Cardiac muscle cell (in vitro differentiated cells and primary cell): ENCODE measurements at regions not wholly inside any gene's neighbourhood (a gene's known extent, or its start where the extent isn't known, plus 50 kb on each side); places are given as distances from the start of the nearest gene placed in this dataset.

Source experiments
- DNase-seq, 2 donors: peaks; one replicate each; pipeline versions ENCODE4 v3.0.0 to v3.0.0-alpha.2; 2010 to 2017; ENCODE audit warnings: low read depth in 1 of 2, low spot score in 1 of 2
- H3K27ac ChIP-seq: fragments of 200-600 bp; sonication (generic); 2 replicates; pipeline ENCODE4 v1.5.1; 2016
- H3K27me3 ChIP-seq: fragments of 200-600 bp; sonication (generic); 2 replicates; pipeline ENCODE4 v1.6.0; 2016; ENCODE audit warnings: control low read depth
- H3K36me3 ChIP-seq: fragments of 200-600 bp; sonication (generic); 2 replicates; pipeline ENCODE4 v1.5.1; 2016; ENCODE audit warnings: control low read depth
- H3K4me1 ChIP-seq: fragments of 200-600 bp; sonication (generic); 2 replicates; pipeline ENCODE4 v1.8.1; 2017; ENCODE audit warnings: low read depth, mild to moderate bottlenecking, mixed run types
- H3K4me3 ChIP-seq: fragments of 200-600 bp; sonication (generic); 2 replicates; pipeline ENCODE4 v1.5.1; 2016; ENCODE audit warnings: mild to moderate bottlenecking
- H3K9me3 ChIP-seq: fragments of 200-600 bp; sonication (generic); 2 replicates; pipeline ENCODE4 v1.5.1; 2017; ENCODE audit warnings: low read depth, mild to moderate bottlenecking, control low read depth
- CTCF ChIP-seq: IDR thresholded peaks from 2 replicates; pipeline ENCODE4 v1.5.1; 2012; ENCODE audit warnings: low read depth, mild to moderate bottlenecking, low read length

GRCh38 chr2:9144617-9145016 lies 62.0 kb upstream of the ASAP2 start:
- Histone ChIP-seq H3K36me3 (no peaks in the 10 kb centered on the region), H3K4me1 (peaks cover 3% of the 10 kb centered on the region)
- DNase-seq, result peak in 1 of 2 donors; percentile 53

GRCh38 chr2:9144046-9144445 lies 62.6 kb upstream of the ASAP2 start:
- no peak for TF ChIP-seq CTCF
- H3K27me3 ChIP-seq, result no peaks in the 10 kb centered on the region
- H3K27ac ChIP-seq, result no peak overlapping the region
- no peaks in the 10 kb centered on the region for H3K36me3 ChIP-seq
- DNase-seq, result peak in 1 of 2 donors; percentile 29
- no peaks in the 10 kb centered on the region for H3K9me3 ChIP-seq
- peaks cover 3% of the 10 kb centered on the region for H3K4me1 ChIP-seq
- H3K4me3 ChIP-seq, result no peak overlapping the region

More at GRCh38 chr2:9144617-9145016, 62.0 kb upstream of the ASAP2 start:
- Histone ChIP-seq H3K9me3 (no peaks in the 10 kb centered on the region), H3K27ac (no peak overlapping the region), H3K27me3 (no peaks in the 10 kb centered on the region), H3K4me3 (no peak overlapping the region)
- TF ChIP-seq CTCF, result no peak

GRCh38 chr2:9143264-9143815 lies 63.3 kb upstream of the ASAP2 start:
- no peak for TF ChIP-seq CTCF
- Histone ChIP-seq H3K27ac (no peak overlapping the region), H3K9me3 (no peaks in the 10 kb centered on the region), H3K4me1 (peaks cover 3% of the 10 kb centered on the region), H3K36me3 (no peaks in the 10 kb centered on the region), H3K27me3 (no peaks in the 10 kb centered on the region), H3K4me3 (no peak overlapping the region)
- peak in 1 of 2 donors; percentile 21 for DNase-seq

- peak; percentile 76 to 91 for DNase-seq
- Histone ChIP-seq H3K36me3 (no peaks in the 10 kb centered on the region), H3K9me3 (no peaks in the 10 kb centered on the region), H3K4me3 (no peak overlapping the region), H3K4me1 (peaks cover 3% of the 10 kb centered on the region), H3K27me3 (no peaks in the 10 kb centered on the region), H3K27ac (no peak overlapping the region)
- peak; percentile 94 for TF ChIP-seq CTCF
Observed at GRCh38 chr2:9142551-9143263, 63.9 kb upstream of the ASAP2 start.

GRCh38 chr2:9141706-9142460 lies 64.7 kb upstream of the ASAP2 start:
- no peak for TF ChIP-seq CTCF
- Histone ChIP-seq H3K4me3 (no peak overlapping the region), H3K27me3 (no peaks in the 10 kb centered on the region), H3K27ac (no peak overlapping the region), H3K36me3 (no peaks in the 10 kb centered on the region), H3K4me1 (peaks cover 3% of the 10 kb centered on the region), H3K9me3 (no peaks in the 10 kb centered on the region)
- no peak for DNase-seq
